ENCODE measurements at regions not wholly inside any gene's neighbourhood (a gene's known extent, or its start where the extent isn't known, plus 50 kb on each side); places are given as distances from the start of the nearest gene placed in this dataset.
"Not testable (repeated sequence)": the region's sequence is repeated elsewhere in the genome, so short reads cannot be mapped to it uniquely, and the experiment has no call there.

GRCh38 chr7:123271231-123271630 lies 71.5 kb upstream of the SLC13A1 start:
- H3K9me3 ChIP-seq (ENCODE audit: control insufficient read depth in 5 of 5, low read length in 5 of 5), result no peaks in the 10 kb centered on the region
- no peak overlapping the region for H3K27ac ChIP-seq (ENCODE audit: low read depth, low read length)
- no peak overlapping the region for H3K4me3 ChIP-seq (ENCODE audit: low read depth in 1 of 5, low read length in 5 of 5)
- no peak overlapping the region for H3K9ac ChIP-seq (ENCODE audit: low read length in 5 of 5)
- H3K36me3 ChIP-seq (ENCODE audit: control insufficient read depth in 5 of 5, insufficient read depth in 5 of 5, low read length in 5 of 5), result no peaks in the 10 kb centered on the region
- no peaks in the 10 kb centered on the region for H3K4me1 ChIP-seq (ENCODE audit: control insufficient read depth in 5 of 5, insufficient read depth in 5 of 5, low read length in 5 of 5)
- no peaks in the 10 kb centered on the region for H3K27me3 ChIP-seq (ENCODE audit: control insufficient read depth in 5 of 5, insufficient read depth in 4 of 5, low read length in 5 of 5)

GRCh38 chr7:123270570-123270969 lies 70.8 kb upstream of the SLC13A1 start:
- no peaks in the 10 kb centered on the region for H3K9me3 ChIP-seq (ENCODE audit: control insufficient read depth in 5 of 5, low read length in 5 of 5)
- H3K36me3 ChIP-seq (ENCODE audit: control insufficient read depth in 5 of 5, insufficient read depth in 5 of 5, low read length in 5 of 5), result no peaks in the 10 kb centered on the region
- H3K9ac ChIP-seq (ENCODE audit: low read length in 5 of 5), result no peak overlapping the region
- H3K27ac ChIP-seq (ENCODE audit: low read depth, low read length), result no peak overlapping the region
- H3K4me1 ChIP-seq (ENCODE audit: control insufficient read depth in 5 of 5, insufficient read depth in 5 of 5, low read length in 5 of 5), result no peaks in the 10 kb centered on the region
- no peaks in the 10 kb centered on the region for H3K27me3 ChIP-seq (ENCODE audit: control insufficient read depth in 5 of 5, insufficient read depth in 4 of 5, low read length in 5 of 5)
- no peak overlapping the region for H3K4me3 ChIP-seq (ENCODE audit: low read depth in 1 of 5, low read length in 5 of 5)

GRCh38 chr7:123265853-123266252 lies 66.1 kb upstream of the SLC13A1 start:
- H3K9ac ChIP-seq (ENCODE audit: low read length in 5 of 5), result no peak overlapping the region

GRCh38 chr7:123264820-123265219 lies 65.1 kb upstream of the SLC13A1 start:
- H3K27me3 ChIP-seq (ENCODE audit: control insufficient read depth in 5 of 5, insufficient read depth in 4 of 5, low read length in 5 of 5); H3K36me3 ChIP-seq (ENCODE audit: control insufficient read depth in 5 of 5, insufficient read depth in 5 of 5, low read length in 5 of 5); H3K9ac ChIP-seq (ENCODE audit: low read length in 5 of 5); H3K4me3 ChIP-seq (ENCODE audit: low read depth in 1 of 5, low read length in 5 of 5); H3K4me1 ChIP-seq (ENCODE audit: control insufficient read depth in 5 of 5, insufficient read depth in 5 of 5, low read length in 5 of 5); H3K27ac ChIP-seq (ENCODE audit: low read depth, low read length); H3K9me3 ChIP-seq (ENCODE audit: control insufficient read depth in 5 of 5, low read length in 5 of 5): not testable (repeated sequence)

More at GRCh38 chr7:123265853-123266252, 66.1 kb upstream of the SLC13A1 start:
- no peaks in the 10 kb centered on the region for H3K27me3 ChIP-seq (ENCODE audit: control insufficient read depth in 5 of 5, insufficient read depth in 4 of 5, low read length in 5 of 5)
- H3K9me3 ChIP-seq (ENCODE audit: control insufficient read depth in 5 of 5, low read length in 5 of 5), result peaks cover 0 to 3% (median 0%) of the 10 kb centered on the region in 5 donors
- no peaks in the 10 kb centered on the region for H3K36me3 ChIP-seq (ENCODE audit: control insufficient read depth in 5 of 5, insufficient read depth in 5 of 5, low read length in 5 of 5)
- no peak overlapping the region for H3K27ac ChIP-seq (ENCODE audit: low read depth, low read length)
- H3K4me3 ChIP-seq (ENCODE audit: low read depth in 1 of 5, low read length in 5 of 5), result no peak overlapping the region
- H3K4me1 ChIP-seq (ENCODE audit: control insufficient read depth in 5 of 5, insufficient read depth in 5 of 5, low read length in 5 of 5), result peaks cover 0 to 2% (median 0%) of the 10 kb centered on the region in 5 donors

GRCh38 chr7:123260428-123260960 lies 60.7 kb upstream of the SLC13A1 start:
- Histone ChIP-seq H3K27me3 (ENCODE audit: control insufficient read depth in 5 of 5, insufficient read depth in 4 of 5, low read length in 5 of 5) (no peaks in the 10 kb centered on the region), H3K4me3 (ENCODE audit: low read depth in 1 of 5, low read length in 5 of 5) (no peak overlapping the region), H3K36me3 (ENCODE audit: control insufficient read depth in 5 of 5, insufficient read depth in 5 of 5, low read length in 5 of 5) (no peaks in the 10 kb centered on the region), H3K4me1 (ENCODE audit: control insufficient read depth in 5 of 5, insufficient read depth in 5 of 5, low read length in 5 of 5) (peaks cover 0 to 9% (median 4%) of the 10 kb centered on the region in 5 donors), H3K27ac (ENCODE audit: low read depth, low read length) (no peak overlapping the region), H3K9me3 (ENCODE audit: control insufficient read depth in 5 of 5, low read length in 5 of 5) (peaks cover 0 to 3% (median 0%) of the 10 kb centered on the region in 5 donors), H3K9ac (ENCODE audit: low read length in 5 of 5) (no peak overlapping the region)

- no peak overlapping the region for H3K27ac ChIP-seq (ENCODE audit: low read depth, low read length)
- H3K4me1 ChIP-seq (ENCODE audit: control insufficient read depth in 5 of 5, insufficient read depth in 5 of 5, low read length in 5 of 5), result peaks cover 0 to 9% (median 4%) of the 10 kb centered on the region in 5 donors
- no peaks in the 10 kb centered on the region for H3K36me3 ChIP-seq (ENCODE audit: control insufficient read depth in 5 of 5, insufficient read depth in 5 of 5, low read length in 5 of 5)
- H3K9ac ChIP-seq (ENCODE audit: low read length in 5 of 5), result no peak overlapping the region
- no peaks in the 10 kb centered on the region for H3K27me3 ChIP-seq (ENCODE audit: control insufficient read depth in 5 of 5, insufficient read depth in 4 of 5, low read length in 5 of 5)
- H3K9me3 ChIP-seq (ENCODE audit: control insufficient read depth in 5 of 5, low read length in 5 of 5), result peaks cover 0 to 3% (median 0%) of the 10 kb centered on the region in 5 donors
- H3K4me3 ChIP-seq (ENCODE audit: low read depth in 1 of 5, low read length in 5 of 5), result no peak overlapping the region
Measured at GRCh38 chr7:123259759-123260158, 60.0 kb upstream of the SLC13A1 start.

Data from subcutaneous abdominal adipose tissue (tissue), 5 donors.